B cell (primary cell): ENCODE measurements at regions not wholly inside any gene's neighbourhood (a gene's known extent, or its start where the extent isn't known, plus 50 kb on each side); places are given as distances from the start of the nearest gene placed in this dataset.

Experiments used
- ATAC-seq: fragments of 200-7000 bp; cut with Tn5 transposase; one replicate; pipeline ENCODE4 v1.10.0; 2021; ENCODE audit warnings: low read depth, mild to moderate bottlenecking, moderate number of reproducible peaks, moderate library complexity
- CTCF ChIA-PET: fragments of 350-600 bp; sonication (Branson Sonifier 250); formaldehyde crosslinking; loops from one replicate; lab custom pipeline; 2021; ENCODE audit warnings: antibody characterized with exemption, inconsistent platforms; lab: Charles Lee
- POLR2A ChIA-PET: fragments of 350-600 bp; sonication (Branson Sonifier 250); formaldehyde crosslinking; loops from one replicate; lab custom pipeline; 2021; ENCODE audit warnings: antibody characterized with exemption; lab: Charles Lee
- DNase-seq: peaks from one replicate; pipeline ENCODE4 v3.0.0; 2013
- H2AFZ ChIP-seq: 2 replicates; pipeline ENCODE4 v1.6.1; 2012; ENCODE audit warnings: mild to moderate bottlenecking, low read depth, low read length; ENCODE audit not compliant: insufficient read depth, poor library complexity, severe bottlenecking
- H3K27ac ChIP-seq, 2 donors: 1 replicate in 1 of 2; 2 replicates in 1 of 2; pipeline ENCODE4 v1.5.1; 2012 to 2013; ENCODE audit warnings: low read length in 2 of 2, mild to moderate bottlenecking in 2 of 2, moderate library complexity in 1 of 2
- H3K27me3 ChIP-seq, 4 experiments: fragments of 200-600 bp in 1 of 4; sonication (generic) in 1 of 4; replicated peaks in 1 of 4; 1 replicate in 2 of 4; 2 replicates in 2 of 4; pipeline versions ENCODE4 v1.6.1 to v1.7.0; 2013 to 2016; ENCODE audit warnings: low read length in 3 of 4, mild to moderate bottlenecking in 2 of 4, mixed read lengths in 1 of 4, moderate library complexity in 1 of 4; ENCODE audit not compliant: insufficient read depth in 4 of 4, control insufficient read depth in 3 of 4; ENCODE audit errors: control extremely low read depth in 1 of 4
- H3K36me3 ChIP-seq, 2 experiments: replicated peaks in 1 of 2; 1 replicate in 1 of 2; 2 replicates in 1 of 2; pipeline versions ENCODE4 v1.6.1 to v1.7.1; 2013; ENCODE audit warnings: low read length in 1 of 2; ENCODE audit not compliant: insufficient read depth in 2 of 2, control insufficient read depth in 1 of 2; ENCODE audit errors: control extremely low read depth in 1 of 2, extremely low read depth in 1 of 2
- H3K4me1 ChIP-seq, 2 donors: fragments of 200-600 bp in 1 of 2; sonication (generic) in 1 of 2; 1 replicate in 1 of 2; 2 replicates in 1 of 2; pipeline versions ENCODE4 v1.5.1 to v1.6.1; 2013 to 2017; ENCODE audit warnings: low read length in 2 of 2; ENCODE audit not compliant: control insufficient read depth in 2 of 2, insufficient read depth in 2 of 2
- H3K4me2 ChIP-seq: replicated peaks from 2 replicates; pipeline ENCODE3; 2012; ENCODE audit warnings: mild to moderate bottlenecking, low read depth, low read length; ENCODE audit not compliant: poor library complexity, severe bottlenecking
- H3K4me3 ChIP-seq, 5 experiments: fragments of 200-600 bp in 1 of 5; sonication (generic) in 1 of 5; 1 replicate in 3 of 5; 2 replicates in 2 of 5; pipeline versions ENCODE4 v1.5.1 to v1.7.0; 2011 to 2016; ENCODE audit warnings: low read length in 4 of 5, mild to moderate bottlenecking in 4 of 5, low read depth in 2 of 5, control low read depth in 1 of 5, moderate library complexity in 1 of 5; ENCODE audit not compliant: insufficient read depth in 1 of 5; ENCODE audit errors: control extremely low read depth in 1 of 5, extremely low read depth in 1 of 5
- H3K79me2 ChIP-seq: fragments of 200-600 bp; sonication (generic); one replicate; pipeline ENCODE4 v1.6.0; 2016; ENCODE audit warnings: low read length; ENCODE audit not compliant: control insufficient read depth, insufficient read depth
- H3K9ac ChIP-seq: fragments of 200-600 bp; sonication (generic); 2 replicates; pipeline ENCODE4 v1.6.1; 2017; ENCODE audit warnings: mild to moderate bottlenecking, low read length, moderate library complexity
- H3K9me3 ChIP-seq, 3 donors: one replicate each; pipeline versions ENCODE4 v1.6.1 to v1.7.1; 2013; ENCODE audit warnings: low read length in 2 of 3; ENCODE audit not compliant: control insufficient read depth in 2 of 3, insufficient read depth in 1 of 3; ENCODE audit errors: control extremely low read depth in 1 of 3
- H4K20me1 ChIP-seq: 2 replicates; pipeline ENCODE4 v1.6.0; 2012; ENCODE audit warnings: mild to moderate bottlenecking, low read length; ENCODE audit not compliant: insufficient read depth, control insufficient read depth, poor library complexity, severe bottlenecking
- H3K27ac Mint-ChIP-seq: one replicate; pipeline ENCODE4 v1.8.0; 2021; ENCODE audit warnings: mixed read lengths
- H3K27me3 Mint-ChIP-seq: one replicate; pipeline ENCODE4 v1.8.0; 2021; ENCODE audit warnings: mixed read lengths
- H3K4me1 Mint-ChIP-seq: one replicate; pipeline ENCODE4 v1.8.0; 2021; ENCODE audit warnings: mixed read lengths
- H3K4me3 Mint-ChIP-seq: one replicate; pipeline ENCODE4 v1.8.0; 2021; ENCODE audit warnings: mixed read lengths
- H3K9me3 Mint-ChIP-seq: one replicate; pipeline ENCODE4 v1.8.0; 2022; ENCODE audit warnings: mixed read lengths; ENCODE audit not compliant: insufficient read depth
- EZH2 ChIP-seq: IDR thresholded peaks from 2 replicates; pipeline ENCODE4 v1.6.1; 2012; ENCODE audit warnings: borderline replicate concordance, low read depth, mild to moderate bottlenecking, moderate library complexity, low read length; ENCODE audit not compliant: insufficient read depth, poor library complexity, severe bottlenecking
- WGBS: methylation state at CpG from one replicate; pipeline ENCODE4 v1.1.5; 2013; ENCODE audit warnings: missing lambda C conversion rate; ENCODE audit not compliant: insufficient coverage; 5-methylcytosine and 5-hydroxymethylcytosine counted together
- intact Hi-C: fragments of 100-400 bp; cut with micrococcal nuclease; formaldehyde crosslinking; loops from one replicate; pipeline ENCODE4 v1.10.0; 2022
- TF ChIP-seq, protein P1 (sequence below): fragments of 200-600 bp; IDR thresholded peaks from one replicate; pipeline ENCODE4 v1.8.0; 2022; ENCODE audit warnings: antibody characterized with exemption, mild to moderate bottlenecking

DNA sequence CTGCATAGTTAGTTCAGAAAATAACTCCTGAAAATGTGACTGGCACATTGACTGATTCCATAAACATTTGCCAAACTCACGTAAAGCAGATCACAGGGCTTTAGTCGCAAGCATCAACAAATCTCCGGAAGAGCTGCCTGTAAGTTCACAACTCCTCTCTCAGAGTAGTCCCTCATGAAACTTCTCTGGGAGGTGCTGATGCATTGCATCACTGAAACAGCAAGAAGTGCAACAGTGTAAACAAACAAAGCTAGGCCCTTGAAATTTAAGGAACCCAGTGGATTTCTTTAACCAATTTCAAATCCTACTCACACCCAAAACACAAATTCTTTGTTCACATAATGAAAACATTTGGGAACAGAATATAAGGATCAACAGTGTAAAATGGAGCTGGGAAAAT, 1691.7 kb upstream of the FLRT2 start:
- intact Hi-C loops = no loop called here
- Mint-ChIP-seq H3K27ac (no peak overlapping the region), H3K4me3 (no peak overlapping the region), H3K9me3 (peaks cover 5% of the 10 kb centered on the region), H3K27me3 (no peaks in the 10 kb centered on the region), H3K4me1 (no peaks in the 10 kb centered on the region)
- Histone ChIP-seq H3K36me3 (no peaks in the 10 kb centered on the region), H4K20me1 (no peaks in the 10 kb centered on the region), H3K79me2 (no peaks in the 10 kb centered on the region), H3K27ac (no peak overlapping the region), H2AFZ (no peak overlapping the region), H3K9ac (no peak overlapping the region), H3K4me1 (no peaks in the 10 kb centered on the region), H3K9me3 (peaks cover 0 to 6% (median 0%) of the 10 kb centered on the region in 3 donors), H3K27me3 (no peaks in the 10 kb centered on the region), H3K4me2 (no peak overlapping the region), H3K4me3 (no peak overlapping the region)
- DNase-seq (no peak), ATAC-seq (no peak)
- TF ChIP-seq EZH2 = no peak
- TF ChIP-seq, protein P1, sequence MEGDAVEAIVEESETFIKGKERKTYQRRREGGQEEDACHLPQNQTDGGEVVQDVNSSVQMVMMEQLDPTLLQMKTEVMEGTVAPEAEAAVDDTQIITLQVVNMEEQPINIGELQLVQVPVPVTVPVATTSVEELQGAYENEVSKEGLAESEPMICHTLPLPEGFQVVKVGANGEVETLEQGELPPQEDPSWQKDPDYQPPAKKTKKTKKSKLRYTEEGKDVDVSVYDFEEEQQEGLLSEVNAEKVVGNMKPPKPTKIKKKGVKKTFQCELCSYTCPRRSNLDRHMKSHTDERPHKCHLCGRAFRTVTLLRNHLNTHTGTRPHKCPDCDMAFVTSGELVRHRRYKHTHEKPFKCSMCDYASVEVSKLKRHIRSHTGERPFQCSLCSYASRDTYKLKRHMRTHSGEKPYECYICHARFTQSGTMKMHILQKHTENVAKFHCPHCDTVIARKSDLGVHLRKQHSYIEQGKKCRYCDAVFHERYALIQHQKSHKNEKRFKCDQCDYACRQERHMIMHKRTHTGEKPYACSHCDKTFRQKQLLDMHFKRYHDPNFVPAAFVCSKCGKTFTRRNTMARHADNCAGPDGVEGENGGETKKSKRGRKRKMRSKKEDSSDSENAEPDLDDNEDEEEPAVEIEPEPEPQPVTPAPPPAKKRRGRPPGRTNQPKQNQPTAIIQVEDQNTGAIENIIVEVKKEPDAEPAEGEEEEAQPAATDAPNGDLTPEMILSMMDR = no peak
- ChIA-PET CTCF (no interaction called here), POLR2A (no interaction called here)
- WGBS = 85% methylated on average over 3 of the region's 3 CpGs

DNA sequence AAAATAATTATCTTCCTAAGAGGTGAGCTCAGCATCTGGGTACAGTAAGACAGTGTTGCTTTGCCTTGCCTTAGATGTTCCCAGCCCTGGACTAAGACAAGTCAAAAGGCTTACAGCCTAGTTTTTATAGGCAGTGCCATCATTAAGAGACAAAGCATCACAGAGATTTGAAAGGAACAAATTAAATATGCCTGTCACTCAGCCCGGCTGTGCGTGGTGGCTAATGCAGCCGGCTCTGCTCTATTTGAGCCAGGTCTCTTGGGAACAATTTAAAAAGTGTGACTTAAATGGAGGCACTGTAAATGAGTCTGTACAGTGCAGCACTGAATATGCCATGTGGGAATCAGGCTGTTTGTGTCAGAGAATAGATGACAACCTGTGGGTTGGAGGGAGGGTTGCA, 1687.4 kb upstream of the FLRT2 start:
- DNase-seq (no peak), ATAC-seq (no peak)
- WGBS = 100% methylated on average over 1 of the region's 3 CpGs
- Histone ChIP-seq H3K4me1 (no peaks in the 10 kb centered on the region), H3K9me3 (peaks cover 0 to 2% (median 0%) of the 10 kb centered on the region in 3 donors), H3K27ac (no peak overlapping the region), H3K4me2 (no peak overlapping the region), H3K4me3 (no peak overlapping the region), H3K27me3 (no peaks in the 10 kb centered on the region), H3K36me3 (no peaks in the 10 kb centered on the region), H3K9ac (no peak overlapping the region), H2AFZ (no peak overlapping the region), H3K79me2 (no peaks in the 10 kb centered on the region), H4K20me1 (no peaks in the 10 kb centered on the region)
- no peaks in the 10 kb centered on the region for H3K4me1 Mint-ChIP-seq
- no peak overlapping the region for H3K27ac Mint-ChIP-seq
- no peaks in the 10 kb centered on the region for H3K27me3 Mint-ChIP-seq
- intact Hi-C loops = no loop called here
- no peak overlapping the region for H3K4me3 Mint-ChIP-seq
- TF ChIP-seq EZH2 = no peak
- TF ChIP-seq, protein P1 = no peak
- ChIA-PET CTCF (no interaction called here), POLR2A (no interaction called here)
- H3K9me3 Mint-ChIP-seq = peaks cover 5% of the 10 kb centered on the region
